GM23338 (cell line): ENCODE measurements at regions not wholly inside any gene's neighbourhood (a gene's known extent, or its start where the extent isn't known, plus 50 kb on each side); places are given as distances from the start of the nearest gene placed in this dataset.

Experiments
- ATAC-seq: fragments of 200-7000 bp; cut with Tn5 transposase; 3 replicates; pipeline ENCODE4 v1.9.1; 2020
- DNase-seq: peaks from one replicate; pipeline ENCODE4 v3.0.0-alpha.2; 2015; ENCODE audit warnings: low spot score
- H2AFZ ChIP-seq: fragments of 200-600 bp; sonication (generic); 2 replicates; pipeline ENCODE4 v1.8.0; 2016; ENCODE audit warnings: antibody characterized with exemption, mild to moderate bottlenecking, moderate library complexity
- H3F3A ChIP-seq: fragments of 200-600 bp; sonication (generic); replicated peaks from 2 replicates; pipeline ENCODE4 v1.8.0; 2017; ENCODE audit warnings: antibody characterized with exemption, mixed run types, low read depth
- H3K27ac ChIP-seq: fragments of 200-600 bp; sonication (generic); 2 replicates; pipeline ENCODE4 v1.6.1; 2016; ENCODE audit warnings: low read depth
- H3K27me3 ChIP-seq: fragments of 200-600 bp; sonication (generic); 2 replicates; pipeline ENCODE4 v1.8.0; 2016; ENCODE audit warnings: mild to moderate bottlenecking, mixed run types, moderate library complexity; ENCODE audit not compliant: insufficient read depth
- H3K36me3 ChIP-seq: fragments of 200-600 bp; sonication (generic); 2 replicates; pipeline ENCODE4 v1.8.0; 2016; ENCODE audit warnings: mild to moderate bottlenecking; ENCODE audit not compliant: insufficient read depth
- H3K4me1 ChIP-seq: fragments of 200-600 bp; sonication (generic); 2 replicates; pipeline ENCODE4 v1.8.0; 2016; ENCODE audit warnings: mild to moderate bottlenecking, moderate library complexity; ENCODE audit not compliant: insufficient read depth
- H3K4me2 ChIP-seq: fragments of 200-600 bp; sonication (generic); 2 replicates; pipeline ENCODE4 v1.7.1; 2017; ENCODE audit warnings: mixed run types
- H3K4me3 ChIP-seq: fragments of 200-600 bp; sonication (generic); 2 replicates; pipeline ENCODE4 v1.6.1; 2016; ENCODE audit warnings: mixed run types
- H3K79me2 ChIP-seq: fragments of 200-600 bp; sonication (generic); replicated peaks from 2 replicates; pipeline ENCODE4 v1.8.0; 2017; ENCODE audit warnings: mild to moderate bottlenecking; ENCODE audit not compliant: insufficient read depth
- H3K9me2 ChIP-seq: fragments of 200-600 bp; sonication (generic); 2 replicates; pipeline ENCODE4 v1.8.0; 2017; ENCODE audit not compliant: insufficient read depth
- H4K20me1 ChIP-seq: fragments of 200-600 bp; sonication (generic); replicated peaks from 2 replicates; pipeline ENCODE4 v1.8.0; 2017; ENCODE audit warnings: mild to moderate bottlenecking; ENCODE audit not compliant: insufficient read depth
- H3K27ac Mint-ChIP-seq: 2 replicates; pipeline ENCODE4 v1.8.0; 2020; ENCODE audit warnings: inconsistent platforms, mild to moderate bottlenecking, moderate library complexity, mixed read lengths
- H3K27me3 Mint-ChIP-seq: 3 replicates; pipeline ENCODE4 v1.8.0; 2022; ENCODE audit warnings: low read depth, mild to moderate bottlenecking, moderate library complexity, mixed read lengths, inconsistent platforms; ENCODE audit not compliant: insufficient read depth, poor library complexity
- H3K36me3 Mint-ChIP-seq: 3 replicates; pipeline ENCODE4 v1.8.0; 2021; ENCODE audit warnings: low read depth, mild to moderate bottlenecking, inconsistent platforms, moderate library complexity, mixed read lengths
- H3K4me1 Mint-ChIP-seq: 3 replicates; pipeline ENCODE4 v1.8.0; 2020; ENCODE audit warnings: mild to moderate bottlenecking, inconsistent platforms, mixed read lengths
- H3K4me3 Mint-ChIP-seq: 3 replicates; pipeline ENCODE4 v1.8.0; 2021; ENCODE audit warnings: moderate library complexity, mild to moderate bottlenecking, inconsistent platforms, mixed read lengths
- H3K9me3 Mint-ChIP-seq: 3 replicates; pipeline ENCODE4 v1.8.0; 2020; ENCODE audit warnings: moderate library complexity, mild to moderate bottlenecking, inconsistent platforms, mixed read lengths
- CREB1 ChIP-seq: fragments of 250-450 bp; sonication (Bioruptor Pico); IDR thresholded peaks from 2 replicates; pipeline ENCODE4 v1.5.0; 2020; ENCODE audit warnings: low read depth, mild to moderate bottlenecking, moderate library complexity
- CTCF ChIP-seq, 2 experiments: fragments of 200-600 bp in 1 of 2; sonication (generic) in 1 of 2; conservative IDR thresholded peaks; 2 replicates each; pipeline versions ENCODE4 v1.5.1 to v1.6.1; 2016 to 2017; ENCODE audit warnings: antibody characterized with exemption in 2 of 2, low read depth in 2 of 2, mild to moderate bottlenecking in 2 of 2, moderate library complexity in 1 of 2
- ETS1 ChIP-seq: IDR thresholded peaks from 2 replicates; pipeline ENCODE4 v1.6.1; 2016; ENCODE audit warnings: antibody characterized with exemption
- EZH2 ChIP-seq: fragments of 200-600 bp; sonication (generic); IDR thresholded peaks from one replicate; pipeline ENCODE4 v1.8.0; 2017; ENCODE audit warnings: antibody characterized with exemption, mild to moderate bottlenecking, low read depth; ENCODE audit not compliant: unreplicated experiment
- EZH2phosphoT487 ChIP-seq: fragments of 200-600 bp; sonication (generic); IDR thresholded peaks from one replicate; pipeline ENCODE4 v1.8.1; 2018; ENCODE audit warnings: antibody characterized with exemption; ENCODE audit not compliant: unreplicated experiment
- JUNB ChIP-seq: IDR thresholded peaks from one replicate; pipeline ENCODE4 v1.6.1; 2016; ENCODE audit warnings: antibody characterized with exemption; ENCODE audit not compliant: unreplicated experiment
- NANOG ChIP-seq: IDR thresholded peaks from 2 replicates; pipeline ENCODE4 v1.6.1; 2016; ENCODE audit warnings: antibody characterized with exemption, borderline replicate concordance
- POLR2AphosphoS5 ChIP-seq: IDR thresholded peaks from 2 replicates; pipeline ENCODE4 v1.6.1; 2016; ENCODE audit warnings: antibody characterized with exemption, low read depth
- REST ChIP-seq: IDR thresholded peaks from one replicate; pipeline ENCODE4 v1.6.1; 2018; ENCODE audit warnings: antibody characterized with exemption; ENCODE audit not compliant: unreplicated experiment
- STAT1 ChIP-seq: IDR thresholded peaks from one replicate; pipeline ENCODE4 v1.6.1; 2016; ENCODE audit warnings: antibody characterized with exemption; ENCODE audit not compliant: unreplicated experiment
- ZNF114 ChIP-seq: fragments of 250-450 bp; sonication (Bioruptor Pico); IDR thresholded peaks from 2 replicates; pipeline ENCODE4 v1.5.0; 2020; ENCODE audit warnings: mild to moderate bottlenecking, moderate library complexity
- ZNF331 ChIP-seq: fragments of 250-450 bp; sonication (Bioruptor Pico); IDR thresholded peaks from 2 replicates; pipeline ENCODE4 v1.5.0; 2020; ENCODE audit warnings: low read depth, mild to moderate bottlenecking, moderate library complexity
- ZNF462 ChIP-seq: fragments of 250-450 bp; sonication (Bioruptor Pico); IDR thresholded peaks from 2 replicates; pipeline ENCODE4 v1.5.0; 2020; ENCODE audit warnings: mild to moderate bottlenecking, moderate library complexity

- Histone ChIP-seq H3K4me3 (no peak overlapping the region), H3K79me2 (no peaks in the 10 kb centered on the region), H3K27ac (no peak overlapping the region), H3K27me3 (no peaks in the 10 kb centered on the region), H3F3A (no peaks in the 10 kb centered on the region), H2AFZ (0 out of 2 replicates have a peak overlapping the region, but pooled peaks have one; percentile 18), H3K4me2 (no peak overlapping the region), H4K20me1 (no peaks in the 10 kb centered on the region), H3K36me3 (peaks cover 4% of the 10 kb centered on the region; the same call in 1 of the 2 replicates), H3K9me2 (peaks cover 13% of the 10 kb centered on the region; the same call in 1 of the 2 replicates), H3K4me1 (peaks cover 12% of the 10 kb centered on the region)
- peaks cover 5% of the 10 kb centered on the region; the same call in 2 of the 3 replicates for H3K36me3 Mint-ChIP-seq
- DNase-seq (no peak), ATAC-seq (no peak)
- H3K4me1 Mint-ChIP-seq = peaks cover 18% of the 10 kb centered on the region
- no peak overlapping the region for H3K27ac Mint-ChIP-seq
- no peak overlapping the region for H3K4me3 Mint-ChIP-seq
- peaks cover 6% of the 10 kb centered on the region; the same call in 2 of the 3 replicates for H3K9me3 Mint-ChIP-seq
- no peak for TF ChIP-seq CTCF (conservative IDR thresholded peaks at IDR 0.05; ENCODE audit: low read depth in 2 of 2)
- TF ChIP-seq ETS1 = no peak
- no peak for TF ChIP-seq REST
- TF ChIP-seq JUNB = no peak
- no peak for TF ChIP-seq ZNF114
- TF ChIP-seq POLR2AphosphoS5 = no peak
- no peak for TF ChIP-seq NANOG
- TF ChIP-seq CREB1 = no peak
- TF ChIP-seq EZH2 = no peak
- no peak for TF ChIP-seq ZNF462 (CRISPR knock-in tag)
- TF ChIP-seq ZNF331 = no peak
- TF ChIP-seq EZH2phosphoT487 = no peak
- TF ChIP-seq STAT1 = no peak
- H3K27me3 Mint-ChIP-seq = no peaks in the 10 kb centered on the region
Measured at GRCh38 chr12:20101046-20101445, 267.3 kb upstream of the PDE3A start.
